ENCODE measurements at regions not wholly inside any gene's neighbourhood (a gene's known extent, or its start where the extent isn't known, plus 50 kb on each side); places are given as distances from the start of the nearest gene placed in this dataset.

DNA sequence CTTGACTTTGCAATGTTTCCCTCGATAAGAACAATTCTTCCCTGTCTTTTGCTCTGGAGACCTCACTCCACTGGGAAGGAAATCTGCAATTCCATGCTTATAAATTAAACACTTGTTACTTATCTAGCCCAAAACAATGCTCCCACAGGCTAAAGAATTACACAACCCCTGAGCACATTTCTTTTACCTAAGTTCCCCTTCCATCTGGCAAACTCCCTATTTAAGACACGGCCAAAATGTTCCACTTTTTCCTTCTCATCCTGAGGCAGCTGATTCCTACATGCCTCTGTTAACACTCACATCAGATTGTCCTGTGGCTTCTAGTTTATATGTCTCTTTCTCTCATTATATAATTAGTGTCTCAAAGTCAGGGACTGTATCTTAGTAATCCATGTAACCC, 211.7 kb downstream of the COX18 start:
- TF ChIP-seq, protein P1, sequence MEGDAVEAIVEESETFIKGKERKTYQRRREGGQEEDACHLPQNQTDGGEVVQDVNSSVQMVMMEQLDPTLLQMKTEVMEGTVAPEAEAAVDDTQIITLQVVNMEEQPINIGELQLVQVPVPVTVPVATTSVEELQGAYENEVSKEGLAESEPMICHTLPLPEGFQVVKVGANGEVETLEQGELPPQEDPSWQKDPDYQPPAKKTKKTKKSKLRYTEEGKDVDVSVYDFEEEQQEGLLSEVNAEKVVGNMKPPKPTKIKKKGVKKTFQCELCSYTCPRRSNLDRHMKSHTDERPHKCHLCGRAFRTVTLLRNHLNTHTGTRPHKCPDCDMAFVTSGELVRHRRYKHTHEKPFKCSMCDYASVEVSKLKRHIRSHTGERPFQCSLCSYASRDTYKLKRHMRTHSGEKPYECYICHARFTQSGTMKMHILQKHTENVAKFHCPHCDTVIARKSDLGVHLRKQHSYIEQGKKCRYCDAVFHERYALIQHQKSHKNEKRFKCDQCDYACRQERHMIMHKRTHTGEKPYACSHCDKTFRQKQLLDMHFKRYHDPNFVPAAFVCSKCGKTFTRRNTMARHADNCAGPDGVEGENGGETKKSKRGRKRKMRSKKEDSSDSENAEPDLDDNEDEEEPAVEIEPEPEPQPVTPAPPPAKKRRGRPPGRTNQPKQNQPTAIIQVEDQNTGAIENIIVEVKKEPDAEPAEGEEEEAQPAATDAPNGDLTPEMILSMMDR (IDR thresholded peaks at IDR 0.05), result no peak
- no peak for TF ChIP-seq EP300 (IDR thresholded peaks at IDR 0.05)
- TF ChIP-seq POLR2A (IDR thresholded peaks at IDR 0.05), result no peak
- no peak for TF ChIP-seq POLR2AphosphoS5 (IDR thresholded peaks at IDR 0.05)

All from upper lobe of left lung (tissue), 4 donors.